GM23338 (cell line): ENCODE measurements at regions not wholly inside any gene's neighbourhood (a gene's known extent, or its start where the extent isn't known, plus 50 kb on each side); places are given as distances from the start of the nearest gene placed in this dataset.
A peak's percentile ranks its signal among the peaks of the same experiment; 100 is the strongest.
"Not testable (repeated sequence)": the region's sequence is repeated elsewhere in the genome, so short reads cannot be mapped to it uniquely, and the experiment has no call there.

Experiments used
- ATAC-seq: fragments of 200-7000 bp; cut with Tn5 transposase; 3 replicates; pipeline ENCODE4 v1.9.1; 2020
- DNase-seq: peaks from one replicate; pipeline ENCODE4 v3.0.0-alpha.2; 2015; ENCODE audit warnings: low spot score
- H2AFZ ChIP-seq: fragments of 200-600 bp; sonication (generic); 2 replicates; pipeline ENCODE4 v1.8.0; 2016; ENCODE audit warnings: antibody characterized with exemption, mild to moderate bottlenecking, moderate library complexity
- H3F3A ChIP-seq: fragments of 200-600 bp; sonication (generic); replicated peaks from 2 replicates; pipeline ENCODE4 v1.8.0; 2017; ENCODE audit warnings: antibody characterized with exemption, mixed run types, low read depth
- H3K27ac ChIP-seq: fragments of 200-600 bp; sonication (generic); 2 replicates; pipeline ENCODE4 v1.6.1; 2016; ENCODE audit warnings: low read depth
- H3K27me3 ChIP-seq: fragments of 200-600 bp; sonication (generic); 2 replicates; pipeline ENCODE4 v1.8.0; 2016; ENCODE audit warnings: mild to moderate bottlenecking, mixed run types, moderate library complexity; ENCODE audit not compliant: insufficient read depth
- H3K36me3 ChIP-seq: fragments of 200-600 bp; sonication (generic); 2 replicates; pipeline ENCODE4 v1.8.0; 2016; ENCODE audit warnings: mild to moderate bottlenecking; ENCODE audit not compliant: insufficient read depth
- H3K4me1 ChIP-seq: fragments of 200-600 bp; sonication (generic); 2 replicates; pipeline ENCODE4 v1.8.0; 2016; ENCODE audit warnings: mild to moderate bottlenecking, moderate library complexity; ENCODE audit not compliant: insufficient read depth
- H3K4me2 ChIP-seq: fragments of 200-600 bp; sonication (generic); 2 replicates; pipeline ENCODE4 v1.7.1; 2017; ENCODE audit warnings: mixed run types
- H3K4me3 ChIP-seq: fragments of 200-600 bp; sonication (generic); 2 replicates; pipeline ENCODE4 v1.6.1; 2016; ENCODE audit warnings: mixed run types
- H3K79me2 ChIP-seq: fragments of 200-600 bp; sonication (generic); replicated peaks from 2 replicates; pipeline ENCODE4 v1.8.0; 2017; ENCODE audit warnings: mild to moderate bottlenecking; ENCODE audit not compliant: insufficient read depth
- H3K9me2 ChIP-seq: fragments of 200-600 bp; sonication (generic); 2 replicates; pipeline ENCODE4 v1.8.0; 2017; ENCODE audit not compliant: insufficient read depth
- H4K20me1 ChIP-seq: fragments of 200-600 bp; sonication (generic); replicated peaks from 2 replicates; pipeline ENCODE4 v1.8.0; 2017; ENCODE audit warnings: mild to moderate bottlenecking; ENCODE audit not compliant: insufficient read depth
- H3K27ac Mint-ChIP-seq: 2 replicates; pipeline ENCODE4 v1.8.0; 2020; ENCODE audit warnings: inconsistent platforms, mild to moderate bottlenecking, moderate library complexity, mixed read lengths
- H3K27me3 Mint-ChIP-seq: 3 replicates; pipeline ENCODE4 v1.8.0; 2022; ENCODE audit warnings: low read depth, mild to moderate bottlenecking, moderate library complexity, mixed read lengths, inconsistent platforms; ENCODE audit not compliant: insufficient read depth, poor library complexity
- H3K36me3 Mint-ChIP-seq: 3 replicates; pipeline ENCODE4 v1.8.0; 2021; ENCODE audit warnings: low read depth, mild to moderate bottlenecking, inconsistent platforms, moderate library complexity, mixed read lengths
- H3K4me1 Mint-ChIP-seq: 3 replicates; pipeline ENCODE4 v1.8.0; 2020; ENCODE audit warnings: mild to moderate bottlenecking, inconsistent platforms, mixed read lengths
- H3K4me3 Mint-ChIP-seq: 3 replicates; pipeline ENCODE4 v1.8.0; 2021; ENCODE audit warnings: moderate library complexity, mild to moderate bottlenecking, inconsistent platforms, mixed read lengths
- H3K9me3 Mint-ChIP-seq: 3 replicates; pipeline ENCODE4 v1.8.0; 2020; ENCODE audit warnings: moderate library complexity, mild to moderate bottlenecking, inconsistent platforms, mixed read lengths
- EZH2 ChIP-seq: fragments of 200-600 bp; sonication (generic); IDR thresholded peaks from one replicate; pipeline ENCODE4 v1.8.0; 2017; ENCODE audit warnings: antibody characterized with exemption, mild to moderate bottlenecking, low read depth; ENCODE audit not compliant: unreplicated experiment
- EZH2phosphoT487 ChIP-seq: fragments of 200-600 bp; sonication (generic); IDR thresholded peaks from one replicate; pipeline ENCODE4 v1.8.1; 2018; ENCODE audit warnings: antibody characterized with exemption; ENCODE audit not compliant: unreplicated experiment
- TF ChIP-seq, protein P1 (sequence below): fragments of 250-450 bp; sonication (Bioruptor Pico); IDR thresholded peaks from 2 replicates; pipeline ENCODE4 v1.5.0; 2020; ENCODE audit warnings: mild to moderate bottlenecking, moderate library complexity

DNA sequence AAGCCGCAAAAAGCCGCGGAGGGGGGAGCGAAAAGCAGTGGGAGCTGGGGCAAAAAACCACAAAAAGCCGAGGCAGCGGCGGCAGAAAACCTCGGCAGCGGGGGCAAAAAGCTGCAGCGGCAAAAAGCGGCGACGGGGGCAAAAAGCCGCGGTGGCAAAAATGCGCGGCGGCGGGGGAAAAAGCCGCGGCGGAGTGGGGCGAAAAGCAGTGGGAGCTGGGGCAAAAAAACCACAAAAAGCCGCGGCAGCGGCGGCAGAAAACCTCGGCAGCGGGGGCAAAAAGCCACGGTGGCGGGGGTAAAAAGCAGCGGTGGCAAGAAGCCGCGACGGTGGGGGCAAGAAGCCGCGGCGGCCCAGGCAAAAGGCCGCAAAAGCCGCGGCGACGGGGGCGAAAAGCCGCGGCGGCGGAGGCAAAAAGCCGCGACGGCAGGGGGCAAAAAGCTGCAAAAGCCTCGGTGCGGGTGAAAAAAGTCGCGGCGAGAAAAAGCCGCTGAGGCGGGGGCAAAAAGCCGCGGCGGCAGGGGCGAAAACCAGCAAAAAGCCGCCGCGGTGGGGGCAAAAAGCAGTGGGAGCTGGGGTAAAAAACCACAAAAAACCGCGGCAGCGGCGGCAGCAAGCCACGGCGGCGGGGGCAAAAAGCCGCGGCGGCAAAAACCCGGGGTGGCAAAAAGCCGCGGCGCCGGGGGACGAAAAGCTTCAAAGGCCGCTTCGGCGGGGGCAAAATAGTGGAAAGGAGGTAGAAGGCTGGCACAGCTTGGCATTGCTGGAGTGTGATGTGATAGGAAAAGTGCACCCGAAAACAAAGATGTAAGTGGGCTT, 135.9 kb downstream of the ZNF92 start:
- Histone ChIP-seq H3K4me1 (no peaks in the 10 kb centered on the region), H3K9me2 (peaks cover 4% of the 10 kb centered on the region; the same call in 1 of the 2 replicates), H2AFZ (peak overlapping the region; percentile 69), H3K27ac (no peak overlapping the region), H3K79me2 (no peaks in the 10 kb centered on the region), H4K20me1 (no peaks in the 10 kb centered on the region), H3K27me3 (peaks cover 66% of the 10 kb centered on the region), H3K4me2 (peak overlapping the region; percentile 88), H3K4me3 (peak overlapping the region; percentile 63), H3K36me3 (no peaks in the 10 kb centered on the region), H3F3A (no peaks in the 10 kb centered on the region)
- Mint-ChIP-seq H3K27me3 (peaks cover 29% of the 10 kb centered on the region), H3K9me3 (no peaks in the 10 kb centered on the region), H3K36me3 (no peaks in the 10 kb centered on the region), H3K27ac (no peak overlapping the region), H3K4me1 (no peaks in the 10 kb centered on the region), H3K4me3 (peak overlapping the region; percentile 70)
- TF ChIP-seq, protein P1, sequence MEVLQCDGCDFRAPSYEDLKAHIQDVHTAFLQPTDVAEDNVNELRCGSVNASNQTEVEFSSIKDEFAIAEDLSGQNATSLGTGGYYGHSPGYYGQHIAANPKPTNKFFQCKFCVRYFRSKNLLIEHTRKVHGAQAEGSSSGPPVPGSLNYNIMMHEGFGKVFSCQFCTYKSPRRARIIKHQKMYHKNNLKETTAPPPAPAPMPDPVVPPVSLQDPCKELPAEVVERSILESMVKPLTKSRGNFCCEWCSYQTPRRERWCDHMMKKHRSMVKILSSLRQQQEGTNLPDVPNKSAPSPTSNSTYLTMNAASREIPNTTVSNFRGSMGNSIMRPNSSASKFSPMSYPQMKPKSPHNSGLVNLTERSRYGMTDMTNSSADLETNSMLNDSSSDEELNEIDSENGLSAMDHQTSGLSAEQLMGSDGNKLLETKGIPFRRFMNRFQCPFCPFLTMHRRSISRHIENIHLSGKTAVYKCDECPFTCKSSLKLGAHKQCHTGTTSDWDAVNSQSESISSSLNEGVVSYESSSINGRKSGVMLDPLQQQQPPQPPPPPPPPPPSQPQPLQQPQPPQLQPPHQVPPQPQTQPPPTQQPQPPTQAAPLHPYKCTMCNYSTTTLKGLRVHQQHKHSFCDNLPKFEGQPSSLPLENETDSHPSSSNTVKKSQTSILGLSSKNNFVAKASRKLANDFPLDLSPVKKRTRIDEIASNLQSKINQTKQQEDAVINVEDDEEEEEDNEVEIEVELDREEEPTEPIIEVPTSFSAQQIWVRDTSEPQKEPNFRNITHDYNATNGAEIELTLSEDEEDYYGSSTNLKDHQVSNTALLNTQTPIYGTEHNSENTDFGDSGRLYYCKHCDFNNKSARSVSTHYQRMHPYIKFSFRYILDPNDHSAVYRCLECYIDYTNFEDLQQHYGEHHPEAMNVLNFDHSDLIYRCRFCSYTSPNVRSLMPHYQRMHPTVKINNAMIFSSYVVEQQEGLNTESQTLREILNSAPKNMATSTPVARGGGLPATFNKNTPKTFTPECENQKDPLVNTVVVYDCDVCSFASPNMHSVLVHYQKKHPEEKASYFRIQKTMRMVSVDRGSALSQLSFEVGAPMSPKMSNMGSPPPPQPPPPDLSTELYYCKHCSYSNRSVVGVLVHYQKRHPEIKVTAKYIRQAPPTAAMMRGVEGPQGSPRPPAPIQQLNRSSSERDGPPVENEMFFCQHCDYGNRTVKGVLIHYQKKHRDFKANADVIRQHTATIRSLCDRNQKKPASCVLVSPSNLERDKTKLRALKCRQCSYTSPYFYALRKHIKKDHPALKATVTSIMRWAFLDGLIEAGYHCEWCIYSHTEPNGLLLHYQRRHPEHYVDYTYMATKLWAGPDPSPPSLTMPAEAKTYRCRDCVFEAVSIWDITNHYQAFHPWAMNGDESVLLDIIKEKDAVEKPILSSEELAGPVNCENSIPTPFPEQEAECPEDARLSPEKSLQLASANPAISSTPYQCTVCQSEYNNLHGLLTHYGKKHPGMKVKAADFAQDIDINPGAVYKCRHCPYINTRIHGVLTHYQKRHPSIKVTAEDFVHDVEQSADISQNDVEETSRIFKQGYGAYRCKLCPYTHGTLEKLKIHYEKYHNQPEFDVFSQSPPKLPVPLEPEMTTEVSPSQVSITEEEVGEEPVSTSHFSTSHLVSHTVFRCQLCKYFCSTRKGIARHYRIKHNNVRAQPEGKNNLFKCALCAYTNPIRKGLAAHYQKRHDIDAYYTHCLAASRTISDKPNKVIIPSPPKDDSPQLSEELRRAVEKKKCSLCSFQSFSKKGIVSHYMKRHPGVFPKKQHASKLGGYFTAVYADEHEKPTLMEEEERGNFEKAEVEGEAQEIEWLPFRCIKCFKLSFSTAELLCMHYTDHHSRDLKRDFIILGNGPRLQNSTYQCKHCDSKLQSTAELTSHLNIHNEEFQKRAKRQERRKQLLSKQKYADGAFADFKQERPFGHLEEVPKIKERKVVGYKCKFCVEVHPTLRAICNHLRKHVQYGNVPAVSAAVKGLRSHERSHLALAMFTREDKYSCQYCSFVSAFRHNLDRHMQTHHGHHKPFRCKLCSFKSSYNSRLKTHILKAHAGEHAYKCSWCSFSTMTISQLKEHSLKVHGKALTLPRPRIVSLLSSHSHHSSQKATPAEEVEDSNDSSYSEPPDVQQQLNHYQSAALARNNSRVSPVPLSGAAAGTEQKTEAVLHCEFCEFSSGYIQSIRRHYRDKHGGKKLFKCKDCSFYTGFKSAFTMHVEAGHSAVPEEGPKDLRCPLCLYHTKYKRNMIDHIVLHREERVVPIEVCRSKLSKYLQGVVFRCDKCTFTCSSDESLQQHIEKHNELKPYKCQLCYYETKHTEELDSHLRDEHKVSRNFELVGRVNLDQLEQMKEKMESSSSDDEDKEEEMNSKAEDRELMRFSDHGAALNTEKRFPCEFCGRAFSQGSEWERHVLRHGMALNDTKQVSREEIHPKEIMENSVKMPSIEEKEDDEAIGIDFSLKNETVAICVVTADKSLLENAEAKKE (CRISPR knock-in tag): no peak
- TF ChIP-seq EZH2 (peak; percentile 98), EZH2phosphoT487 (peak; percentile 98)
- peak; percentile 49 for DNase-seq
- ATAC-seq: peak; percentile 31; the same call in 2 of the 3 replicates

DNA sequence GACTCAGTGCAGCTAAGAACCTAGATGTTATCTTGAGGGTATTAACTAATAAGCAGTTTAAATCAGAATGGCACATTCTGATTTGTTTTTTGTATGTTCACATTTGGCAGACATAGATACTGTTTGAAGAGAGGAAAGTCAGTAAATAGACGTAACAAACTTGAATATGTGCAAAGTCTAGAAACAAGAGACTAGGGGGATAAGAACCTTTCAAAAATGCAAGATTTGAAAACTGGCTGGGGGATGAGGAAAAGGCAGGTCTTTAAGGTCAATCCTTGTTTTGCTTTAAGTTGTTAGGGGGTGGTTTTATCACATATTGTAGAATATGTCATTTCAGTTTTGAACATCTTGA, 136.5 kb downstream of the ZNF92 start:
- not testable (repeated sequence) for H3K9me3 Mint-ChIP-seq, H4K20me1 ChIP-seq, H3K4me1 ChIP-seq, ATAC-seq, DNase-seq, H3K79me2 ChIP-seq, H3K36me3 ChIP-seq, H3K36me3 Mint-ChIP-seq, H3K27ac Mint-ChIP-seq, H3F3A ChIP-seq, H3K4me1 Mint-ChIP-seq, H3K27ac ChIP-seq, H3K9me2 ChIP-seq
- peak overlapping the region; percentile 63 for H3K4me3 ChIP-seq
- H2AFZ ChIP-seq: peak overlapping the region; percentile 69; the same call in 1 of the 2 replicates
- H3K27me3 ChIP-seq: peaks cover 60% of the 10 kb centered on the region
- Mint-ChIP-seq H3K4me3 (peak overlapping the region; percentile 70), H3K27me3 (peaks cover 29% of the 10 kb centered on the region)
- peak overlapping the region; percentile 88 for H3K4me2 ChIP-seq
- peak; percentile 78 for TF ChIP-seq EZH2
- TF ChIP-seq EZH2phosphoT487: peak; percentile 25

DNA sequence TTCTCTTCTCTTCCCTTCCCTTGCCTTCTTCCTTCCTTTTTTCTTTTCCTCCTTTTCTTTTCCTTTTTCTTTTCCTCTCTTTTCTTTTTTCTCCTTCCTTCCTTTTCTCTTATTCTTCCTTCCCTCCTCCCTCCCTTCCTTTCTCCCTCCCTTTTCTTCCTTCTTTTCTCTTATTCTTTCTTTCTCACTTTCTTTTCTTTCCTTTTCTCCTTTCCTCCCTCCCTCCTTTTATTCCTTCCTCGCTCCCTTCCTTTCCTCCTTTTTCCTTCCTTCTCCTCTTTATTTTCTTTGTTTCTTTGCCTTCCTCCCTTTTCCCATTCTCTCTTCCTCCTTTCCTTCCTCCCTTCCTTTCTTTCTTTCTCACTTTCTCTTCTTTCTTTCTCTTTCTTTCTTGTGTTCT, 146.1 kb downstream of the ZNF92 start:
- not testable (repeated sequence) for ATAC-seq, H3K27me3 Mint-ChIP-seq, H3K4me1 ChIP-seq, H3K9me2 ChIP-seq, H4K20me1 ChIP-seq, H3K27me3 ChIP-seq, H3K4me3 ChIP-seq, H3K27ac Mint-ChIP-seq, H3F3A ChIP-seq, H3K4me3 Mint-ChIP-seq, H3K36me3 Mint-ChIP-seq, H3K79me2 ChIP-seq, H3K9me3 Mint-ChIP-seq, H3K36me3 ChIP-seq, DNase-seq, H3K4me2 ChIP-seq, H3K27ac ChIP-seq, H3K4me1 Mint-ChIP-seq, H2AFZ ChIP-seq

DNA sequence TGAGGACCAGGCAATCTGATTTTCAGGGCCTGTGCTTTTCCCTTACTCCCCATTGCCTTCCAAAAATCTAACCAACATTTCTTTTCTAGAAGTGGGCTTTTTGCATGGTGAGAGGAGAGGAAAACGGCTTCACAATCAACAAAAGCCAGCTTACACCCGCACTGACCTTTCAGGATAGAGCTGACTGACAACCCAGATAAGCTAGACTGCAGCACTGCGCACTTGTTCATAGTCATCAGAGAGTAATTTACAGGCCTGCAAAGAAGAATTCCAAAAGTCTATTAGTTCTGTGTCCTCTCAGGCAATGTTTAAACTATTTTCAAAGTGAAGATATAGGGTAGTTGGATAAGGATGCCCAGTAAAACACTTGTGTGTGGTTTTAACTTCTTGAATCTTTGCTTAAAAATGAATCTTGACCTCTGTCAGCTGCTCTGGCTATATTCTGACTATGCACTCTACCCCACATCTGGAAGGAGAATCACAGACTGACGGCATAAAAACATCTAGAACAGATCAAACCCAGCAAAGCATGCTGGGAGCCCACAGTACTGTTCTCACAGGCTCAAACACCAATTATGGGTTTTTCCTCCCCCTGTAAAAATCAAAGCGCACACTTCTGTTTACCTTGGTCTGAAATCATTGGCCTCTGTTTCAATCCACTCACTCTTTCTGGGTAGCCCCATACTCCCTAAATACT, 172.0 kb downstream of the ZNF92 start:
- H3K4me1 ChIP-seq, H3K4me3 Mint-ChIP-seq, H3K27ac Mint-ChIP-seq, H3K9me3 Mint-ChIP-seq, H3K9me2 ChIP-seq, H2AFZ ChIP-seq, H3F3A ChIP-seq, H3K4me3 ChIP-seq, H3K4me2 ChIP-seq, DNase-seq, H3K4me1 Mint-ChIP-seq, H3K27me3 ChIP-seq, H3K36me3 Mint-ChIP-seq, H3K27me3 Mint-ChIP-seq, H4K20me1 ChIP-seq, H3K79me2 ChIP-seq, H3K36me3 ChIP-seq, ATAC-seq, H3K27ac ChIP-seq: not testable (repeated sequence)
